ENCODE measurements at regions not wholly inside any gene's neighbourhood (a gene's known extent, or its start where the extent isn't known, plus 50 kb on each side); places are given as distances from the start of the nearest gene placed in this dataset.

DNA sequence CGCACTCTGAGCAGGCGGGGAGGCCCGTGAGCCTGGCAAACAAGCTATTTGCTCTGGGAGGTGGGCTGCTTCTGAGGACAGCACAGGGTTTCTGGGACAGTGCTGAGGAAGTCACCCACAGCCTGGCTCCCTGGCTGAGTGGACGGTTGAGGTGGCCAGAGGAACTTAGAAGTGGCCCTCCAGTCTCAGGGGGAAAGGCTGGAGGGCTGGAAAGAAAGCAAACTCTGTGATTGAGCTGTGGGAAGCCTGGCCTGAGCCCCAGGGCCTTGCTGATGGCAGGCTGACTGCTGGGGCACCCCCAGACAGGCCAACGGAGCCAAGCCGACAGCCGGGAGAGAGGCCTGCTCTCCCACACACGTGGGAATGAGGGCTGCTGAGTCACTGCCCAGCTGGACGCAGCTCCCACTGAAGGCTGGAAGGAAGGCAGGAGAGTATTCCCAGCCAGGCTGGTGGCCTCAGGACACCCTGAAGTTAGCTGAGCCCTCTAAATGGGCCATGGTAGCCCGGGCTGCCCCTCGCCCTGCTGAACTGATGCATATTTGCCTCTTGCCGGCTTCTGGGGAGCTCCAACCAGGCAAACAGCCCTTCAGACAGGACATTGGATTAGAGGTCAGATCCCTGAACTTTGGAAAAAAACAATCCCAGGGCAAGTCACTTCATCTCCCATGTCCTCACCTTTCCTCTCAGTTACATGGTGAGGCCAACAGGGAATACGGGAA, 98.0 kb upstream of the TLE3 start:
- no peak for DNase-seq

DNA sequence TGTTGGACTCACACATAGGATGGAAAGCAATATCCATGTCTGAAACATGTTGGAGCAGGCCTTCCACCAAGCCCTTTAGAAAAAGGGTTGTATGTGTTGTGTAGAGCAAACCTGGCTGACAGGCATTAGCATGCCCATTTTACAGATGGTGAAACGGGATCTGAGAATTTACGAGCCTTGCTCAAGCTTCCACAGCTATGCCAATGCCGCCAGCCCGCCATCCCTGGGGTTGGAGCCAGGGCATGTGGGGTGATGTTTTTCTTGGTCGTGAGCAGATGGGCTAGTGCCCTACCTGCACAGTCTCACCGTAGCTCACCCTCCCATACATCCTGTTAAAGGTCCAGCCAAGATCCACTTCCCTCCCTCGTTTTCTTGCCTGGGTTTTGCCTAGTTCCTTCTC, 97.5 kb upstream of the TLE3 start:
- no peak for DNase-seq

DNA sequence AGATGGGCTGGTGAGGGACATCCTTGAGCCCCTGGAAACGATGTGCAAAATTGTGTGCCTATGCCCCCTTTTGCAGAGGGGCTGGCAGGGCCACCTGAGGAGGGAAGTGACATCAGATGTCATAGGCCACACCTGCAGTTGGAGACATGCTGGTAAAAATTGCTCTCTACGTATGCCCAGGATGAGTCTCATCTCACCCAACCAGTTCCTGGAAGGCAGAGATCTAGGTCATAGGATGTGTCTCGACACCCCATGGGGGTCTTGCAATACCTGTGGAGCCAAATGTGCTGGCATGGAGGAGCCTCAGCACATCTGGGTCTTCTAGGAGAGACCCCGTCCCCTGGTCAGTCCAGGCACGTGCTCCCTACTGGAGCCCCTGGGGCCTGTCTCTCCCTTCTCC, 96.5 kb upstream of the TLE3 start:
- DNase-seq: no peak

GRCh38 chr15:70193734-70194133, 96.0 kb upstream of the TLE3 start:
- no peak for DNase-seq

- DNase-seq: no peak
These were observed 94.8 kb upstream of the TLE3 start for GRCh38 chr15:70192490-70192889.

DNA sequence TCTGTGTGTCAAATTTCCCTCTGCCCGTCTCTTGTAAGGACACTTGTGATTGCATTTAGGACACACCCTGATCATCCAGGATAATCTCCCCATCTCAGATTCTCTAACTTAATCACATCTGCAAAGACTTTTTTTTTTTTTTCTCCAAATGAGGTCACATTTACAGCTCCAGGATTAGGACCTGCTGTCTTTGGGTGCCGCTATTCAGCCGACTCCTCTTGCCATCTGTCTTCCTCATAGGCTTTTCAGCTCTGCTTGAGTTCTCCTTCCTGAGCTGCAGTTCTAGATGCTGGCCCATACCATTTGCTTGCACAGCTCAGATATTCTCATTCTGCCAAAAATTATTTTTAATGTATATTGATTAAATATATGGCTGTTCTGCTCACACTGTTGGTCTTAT, 94.3 kb upstream of the TLE3 start:
- DNase-seq: no peak

- DNase-seq: no peak
These were observed 93.2 kb upstream of the TLE3 start for GRCh38 chr15:70190965-70191364.

DNA sequence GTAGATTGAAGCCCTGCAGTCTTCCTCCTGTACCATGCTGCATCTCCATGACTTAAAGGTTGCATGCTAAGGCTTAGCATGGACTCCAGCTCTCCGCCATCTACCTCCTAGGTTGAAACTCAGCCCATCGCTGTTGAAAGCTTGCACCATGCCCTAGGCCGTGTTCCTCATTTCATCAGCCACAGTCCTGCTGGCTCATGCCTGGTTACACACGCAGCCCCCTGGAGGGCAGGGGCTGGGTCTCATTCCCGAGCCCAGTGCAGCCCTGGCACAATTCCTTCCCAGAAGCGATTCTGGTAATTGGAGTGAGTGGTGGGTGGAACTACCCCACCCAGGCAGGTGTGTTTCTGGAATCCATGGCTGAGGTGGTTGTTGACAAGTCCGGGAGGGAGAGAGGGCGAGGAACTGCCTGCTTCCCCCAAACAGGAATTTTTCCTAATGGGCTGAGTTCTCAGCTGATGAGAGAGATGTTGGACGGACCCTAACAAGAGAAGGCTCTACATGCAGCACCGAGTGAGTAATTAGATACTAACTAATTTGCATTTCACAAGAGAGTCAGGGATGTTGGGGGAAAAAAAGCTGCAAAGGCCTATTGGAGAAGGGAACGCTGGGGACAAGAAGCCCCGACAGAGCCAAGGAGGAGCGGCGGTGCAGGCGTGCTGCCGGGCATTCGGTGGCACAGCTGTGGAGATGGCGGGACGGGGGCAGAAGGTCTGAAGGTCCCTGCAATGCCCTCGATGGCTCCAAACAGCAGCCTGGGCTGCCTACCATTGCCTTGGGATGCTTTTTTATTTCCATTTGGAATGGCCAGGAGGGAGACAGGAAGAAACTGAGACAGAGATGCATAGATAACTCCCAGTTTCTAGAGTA, 92.3 kb upstream of the TLE3 start:
- no peak for DNase-seq

DNA sequence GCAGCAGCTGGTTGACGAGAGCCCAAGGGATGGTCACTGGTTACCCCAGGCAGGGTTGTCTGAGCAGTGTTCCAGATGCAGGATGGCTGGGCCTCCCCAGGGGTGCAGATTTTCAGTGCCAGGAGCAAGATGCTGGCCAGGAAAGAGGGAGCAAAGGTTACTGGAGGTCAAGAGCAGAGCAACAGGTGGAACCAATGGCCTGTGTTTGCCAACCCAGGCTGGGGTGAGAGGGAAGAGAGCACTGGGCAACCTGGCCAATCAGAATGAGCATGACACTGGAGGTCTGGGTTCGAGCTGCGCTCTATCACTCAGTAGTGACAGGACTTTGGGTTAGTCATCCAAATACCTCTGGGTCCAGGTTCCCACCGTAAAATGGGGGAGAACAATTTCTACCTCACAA, 90.6 kb upstream of the TLE3 start:
- no peak for DNase-seq

DNA sequence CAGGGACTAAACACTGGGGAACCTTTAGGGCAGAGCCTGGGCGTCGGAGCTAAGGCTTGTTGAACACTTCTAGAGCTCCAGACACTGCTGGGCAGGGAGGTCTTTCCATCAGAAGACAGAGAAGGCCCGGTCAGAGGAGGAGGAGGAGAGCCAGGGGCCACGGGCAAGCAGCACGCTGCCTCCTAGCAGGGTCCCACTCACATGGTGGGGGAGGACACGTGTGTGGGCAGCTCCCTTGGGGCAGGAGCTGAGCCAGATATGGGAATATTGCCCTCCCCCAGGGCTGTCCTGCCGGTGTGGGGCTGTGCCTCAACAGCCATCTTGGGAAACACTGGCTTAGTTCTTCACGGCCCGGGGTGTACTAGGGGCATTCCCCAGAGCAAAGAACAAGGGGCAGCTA, 89.6 kb upstream of the TLE3 start:
- DNase-seq: no peak

GRCh38 chr15:70186152-70186551, 88.4 kb upstream of the TLE3 start:
- no peak for DNase-seq

DNA sequence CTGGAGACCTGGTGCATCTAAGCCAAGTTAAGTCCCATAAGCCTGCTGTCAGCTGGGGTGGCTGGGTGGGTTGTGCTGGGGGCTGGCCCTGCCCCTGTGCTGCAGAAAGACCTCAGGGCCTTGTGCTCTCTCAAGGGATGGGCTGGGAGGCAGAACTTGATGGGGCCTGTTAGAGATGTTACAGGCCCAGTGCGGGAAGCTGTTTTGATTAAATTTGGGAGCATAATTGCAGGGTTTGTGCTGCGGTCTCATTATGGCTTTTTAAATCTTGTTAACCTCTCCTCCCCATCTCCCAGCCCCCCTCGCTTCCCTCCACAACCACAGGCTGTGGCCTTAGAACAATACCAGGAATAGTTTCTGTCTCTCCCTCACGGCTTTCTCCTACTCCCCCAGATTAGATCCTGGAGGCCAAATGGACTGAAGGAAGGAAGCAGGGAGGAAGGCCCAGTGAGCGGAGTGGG, 87.6 kb upstream of the TLE3 start:
- no peak for DNase-seq

DNA sequence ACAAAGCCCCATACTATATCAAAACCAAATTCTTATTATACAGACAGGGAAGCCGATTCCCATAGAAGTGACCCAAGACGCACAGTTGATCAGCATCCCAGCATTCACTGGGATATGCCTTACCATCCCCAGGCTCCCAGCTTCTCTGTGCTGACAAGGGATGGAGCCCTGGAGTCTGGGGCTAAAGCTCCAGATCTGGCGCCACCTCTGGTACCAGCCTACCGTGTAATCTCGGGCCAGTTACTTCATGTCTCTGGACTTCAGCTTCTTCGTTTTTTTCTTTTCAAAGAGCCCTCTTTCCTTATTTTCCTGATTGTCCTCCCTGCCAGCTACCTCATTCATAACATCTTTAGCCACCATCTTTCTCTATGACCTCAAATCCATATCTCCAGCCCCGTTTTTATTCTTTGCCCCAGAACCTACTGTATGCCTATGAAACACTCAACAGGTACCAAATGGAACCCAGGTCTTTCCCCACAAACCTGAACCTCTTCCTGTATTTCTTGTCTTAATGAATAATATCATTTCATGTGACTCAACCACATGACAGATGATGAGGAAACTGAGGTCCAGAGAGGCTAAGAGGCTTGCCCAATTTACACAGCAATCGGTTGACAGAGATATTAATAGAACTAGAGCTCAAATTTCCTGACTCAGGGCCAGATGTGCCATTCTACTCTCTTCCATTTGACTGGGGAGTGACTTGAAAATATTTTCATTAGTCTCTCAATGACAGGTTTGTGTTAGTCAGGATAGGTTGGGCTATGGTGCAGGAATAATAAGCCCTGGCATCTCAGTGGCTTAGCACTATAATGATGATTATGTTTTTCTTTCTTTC, 85.4 kb upstream of the TLE3 start:
- no peak for DNase-seq

DNA sequence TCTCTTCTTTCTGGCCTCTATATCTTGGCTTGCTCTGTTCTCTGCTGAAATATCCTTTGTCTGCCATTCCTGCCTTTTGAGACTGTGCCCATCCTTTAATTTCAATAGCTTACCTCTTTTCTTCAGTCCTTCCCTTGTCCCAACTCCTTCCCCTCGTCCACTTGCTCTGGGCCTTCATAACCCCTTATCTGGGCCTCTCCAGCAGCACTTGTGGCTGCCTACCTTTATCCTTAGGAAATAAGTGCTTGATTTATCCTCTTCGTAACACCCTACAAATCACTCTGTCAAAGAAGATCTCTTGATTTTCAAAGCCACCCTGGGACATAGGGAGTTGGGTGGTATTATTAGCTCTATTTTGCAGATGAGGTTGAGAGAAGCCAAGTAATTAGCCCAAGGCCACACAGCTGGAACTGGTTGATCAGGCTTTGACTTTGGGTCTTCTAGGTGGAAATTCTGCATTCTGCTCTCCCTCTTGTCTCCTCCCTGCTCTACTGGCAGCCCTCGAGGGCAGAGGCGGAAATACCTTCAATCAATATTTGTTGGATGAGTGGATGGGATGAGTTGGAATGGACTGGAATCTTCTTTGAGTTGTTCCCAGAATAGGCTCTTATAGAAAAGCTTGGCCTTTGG, 84.0 kb upstream of the TLE3 start:
- no peak for DNase-seq

DNA sequence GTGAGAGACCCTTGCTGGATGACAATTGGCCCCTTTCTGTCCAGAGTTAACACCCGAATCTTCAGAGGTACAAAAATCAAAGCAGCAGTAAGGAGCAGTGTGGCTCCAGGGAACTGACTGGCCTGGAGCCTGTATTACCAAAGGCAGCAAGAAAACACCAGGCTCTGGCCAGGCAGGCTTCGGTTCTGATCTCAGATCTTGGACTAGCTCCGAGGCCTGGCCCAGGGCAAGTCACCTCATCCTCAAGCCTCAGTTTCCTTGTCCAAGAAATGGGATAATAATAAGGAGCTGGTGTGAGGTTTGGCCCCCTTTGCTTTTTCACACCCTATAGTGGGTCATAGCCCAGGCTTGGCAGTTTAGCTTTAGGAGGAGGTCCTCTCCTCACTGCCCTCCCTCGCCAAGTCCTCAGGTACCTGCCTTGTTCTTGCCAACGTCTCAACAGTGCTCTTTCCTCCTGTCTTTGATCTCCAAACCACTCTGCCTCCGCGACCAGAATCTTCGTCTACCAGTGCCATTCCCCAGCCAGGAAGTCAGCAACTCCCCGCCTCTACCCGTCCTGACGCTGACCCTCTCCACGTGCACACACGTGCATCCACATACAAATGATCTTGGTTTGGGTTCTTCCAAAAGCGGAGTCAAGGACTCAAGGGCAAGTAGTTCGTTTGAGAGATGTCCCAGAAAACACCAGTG, 82.6 kb upstream of the TLE3 start:
- no peak for DNase-seq

DNA sequence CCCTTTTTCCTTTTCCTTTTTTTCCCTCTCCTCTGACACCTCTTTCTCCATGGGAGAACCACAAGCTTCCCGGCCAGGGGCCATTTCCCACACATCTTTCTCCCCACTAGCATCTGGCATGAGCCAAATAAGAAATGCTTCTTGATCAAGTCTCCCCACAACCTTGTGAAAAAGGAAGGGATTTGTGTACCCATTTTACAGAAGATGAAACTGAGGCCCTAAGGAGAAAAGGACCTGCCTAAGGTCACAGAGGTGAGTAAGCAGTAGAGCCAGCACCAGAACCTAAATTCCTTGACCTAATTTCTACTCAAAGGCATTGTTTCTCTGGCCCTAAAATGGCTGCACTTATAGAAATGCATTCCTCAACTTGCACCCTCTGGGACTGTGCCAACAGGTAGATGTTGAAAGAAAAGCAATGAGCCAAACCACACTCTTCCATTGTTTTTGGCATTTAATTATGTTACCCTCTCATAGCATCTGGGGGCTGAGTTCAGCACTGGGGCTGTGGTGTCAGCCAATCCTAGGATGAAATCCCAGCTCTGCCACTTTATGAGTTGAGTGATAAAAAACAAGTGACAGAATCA, 81.7 kb upstream of the TLE3 start:
- no peak for DNase-seq

- no peak for DNase-seq
These were observed 80.8 kb upstream of the TLE3 start for GRCh38 chr15:70178335-70179084.

- DNase-seq: no peak
These were observed 75.0 kb upstream of the TLE3 start for GRCh38 chr15:70172566-70173225.

GRCh38 chr15:70172124-70172523, 74.4 kb upstream of the TLE3 start:
- DNase-seq: no peak

DNA sequence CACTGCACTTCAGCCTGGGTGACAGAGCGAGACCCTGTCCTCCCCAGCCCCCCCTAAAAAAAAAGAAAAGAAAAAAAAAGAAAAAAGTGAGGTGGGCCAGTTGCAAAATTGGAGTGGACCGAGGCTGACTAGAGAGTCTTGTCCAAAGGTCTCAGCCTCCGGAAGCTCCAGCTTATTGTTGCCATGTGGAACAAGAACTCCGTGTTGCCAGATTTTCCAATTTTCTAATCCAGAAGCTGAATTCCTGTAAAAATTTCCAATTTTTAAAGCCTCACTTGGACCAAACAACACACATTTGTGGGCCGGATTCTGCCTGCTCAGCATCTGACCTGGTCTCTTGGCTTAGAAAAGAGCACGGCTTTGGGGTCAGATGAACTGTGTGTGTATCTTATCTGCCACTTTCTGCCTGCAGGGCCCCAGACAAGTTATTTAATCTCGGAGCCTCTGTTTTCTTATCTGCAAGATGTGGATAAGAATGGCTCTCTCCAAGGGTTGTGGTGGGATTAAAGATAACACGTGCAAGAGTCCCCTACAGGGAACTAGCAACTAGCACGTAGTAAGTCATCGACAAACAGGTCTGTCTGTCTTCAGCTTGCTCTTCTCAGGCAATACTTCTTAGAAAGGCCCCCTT, 73.7 kb upstream of the TLE3 start:
- DNase-seq: no peak
